ENCODE measurements at regions not wholly inside any gene's neighbourhood (a gene's known extent, or its start where the extent isn't known, plus 50 kb on each side); places are given as distances from the start of the nearest gene placed in this dataset.

DNA sequence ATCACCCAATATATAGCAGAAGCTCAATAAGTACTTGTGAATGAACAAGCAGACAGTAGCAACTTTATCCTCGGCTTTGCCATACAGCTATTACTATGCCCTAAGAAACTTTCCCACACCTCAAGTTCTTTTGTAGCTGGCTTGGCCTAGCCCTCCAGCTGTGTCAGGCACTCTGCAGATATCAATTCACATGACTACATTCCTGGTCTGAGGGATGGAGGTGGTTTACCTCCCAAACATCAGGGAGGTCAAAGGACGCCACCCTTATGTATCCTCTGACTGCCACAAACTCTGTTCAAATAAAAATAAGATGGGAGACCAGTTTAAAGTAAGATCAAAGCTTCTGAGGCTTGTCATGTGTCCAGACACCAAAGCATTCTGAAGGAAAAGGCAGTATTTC, 416.3 kb downstream of the PIK3R1 start:
- H3K9ac ChIP-seq (ENCODE audit: insufficient read length), result no peak overlapping the region
- no peak for DNase-seq (ENCODE audit: low read depth, low spot score)
- no peak overlapping the region for H3K4me3 ChIP-seq
- no peaks in the 10 kb centered on the region for H3K36me3 ChIP-seq (ENCODE audit: insufficient read depth, low read length)
- no peak for TF ChIP-seq FOXP2 (optimal IDR thresholded peaks at IDR 0.05; ENCODE audit: control extremely low read depth, extremely low read length, insufficient read depth)
- TF ChIP-seq EZH2 (IDR thresholded peaks at IDR 0.05), result no peak
- TF ChIP-seq POLR2AphosphoS5 (IDR thresholded peaks at IDR 0.05; ENCODE audit: borderline replicate concordance, low read depth, low read length), result no peak
- H3K27ac ChIP-seq, result no peak overlapping the region
- H3K9me3 ChIP-seq (ENCODE audit: low read depth, low read length), result no peaks in the 10 kb centered on the region

DNA sequence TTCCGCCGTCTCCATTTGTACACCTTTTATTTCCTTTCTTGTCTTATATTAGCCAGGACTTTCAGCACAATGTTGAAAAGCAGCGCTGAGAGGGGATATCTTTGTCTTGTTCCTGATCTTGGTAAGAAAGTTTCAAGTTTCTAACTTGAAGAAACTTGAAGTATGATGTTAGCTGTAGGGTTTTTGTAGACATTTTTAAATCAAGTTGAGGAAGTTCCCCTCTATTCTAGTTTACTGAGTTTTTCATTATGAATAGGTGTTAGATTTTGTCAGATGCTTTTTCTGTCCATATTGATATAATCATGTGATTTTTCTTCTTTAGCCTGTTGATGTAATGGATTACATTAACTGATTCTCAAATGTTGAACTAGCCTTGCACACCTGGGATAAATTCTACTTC, 425.7 kb downstream of the PIK3R1 start:
- no peak overlapping the region for H3K4me3 ChIP-seq
- H3K9ac ChIP-seq (ENCODE audit: insufficient read length), result no peak overlapping the region
- H3K9me3 ChIP-seq (ENCODE audit: low read depth, low read length), result no peaks in the 10 kb centered on the region
- no peak for DNase-seq (ENCODE audit: low read depth, low spot score)
- no peaks in the 10 kb centered on the region for H3K36me3 ChIP-seq (ENCODE audit: insufficient read depth, low read length)
- H3K27ac ChIP-seq, result no peak overlapping the region
- no peak for TF ChIP-seq EZH2 (IDR thresholded peaks at IDR 0.05)
- TF ChIP-seq FOXP2 (optimal IDR thresholded peaks at IDR 0.05; ENCODE audit: control extremely low read depth, extremely low read length, insufficient read depth), result no peak
- TF ChIP-seq POLR2AphosphoS5 (IDR thresholded peaks at IDR 0.05; ENCODE audit: borderline replicate concordance, low read depth, low read length), result no peak

DNA sequence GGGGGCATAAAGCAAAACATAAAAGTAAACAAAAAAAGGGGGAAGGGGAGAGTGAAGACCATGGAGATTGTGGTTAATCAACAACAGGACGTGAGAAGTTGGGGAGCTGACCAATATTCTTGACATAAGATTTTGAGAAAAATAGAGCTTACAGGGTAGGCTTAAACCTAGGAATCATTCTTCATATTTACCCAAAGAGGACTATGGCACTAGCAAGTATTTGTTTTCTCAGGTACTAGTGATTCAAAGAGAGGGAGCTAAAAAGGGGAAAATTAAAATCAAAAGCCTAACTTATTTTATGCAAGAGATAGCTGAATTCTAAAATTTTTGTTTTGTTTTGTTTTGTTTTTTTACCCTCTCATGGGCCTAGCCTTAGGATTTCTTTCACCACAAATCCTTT, 427.5 kb downstream of the PIK3R1 start:
- DNase-seq (ENCODE audit: low read depth, low spot score), result no peak
- TF ChIP-seq POLR2AphosphoS5 (IDR thresholded peaks at IDR 0.05; ENCODE audit: borderline replicate concordance, low read depth, low read length), result no peak
- TF ChIP-seq EZH2 (IDR thresholded peaks at IDR 0.05), result no peak
- TF ChIP-seq FOXP2 (optimal IDR thresholded peaks at IDR 0.05; ENCODE audit: control extremely low read depth, extremely low read length, insufficient read depth), result no peak
- no peak overlapping the region for H3K4me3 ChIP-seq

DNA sequence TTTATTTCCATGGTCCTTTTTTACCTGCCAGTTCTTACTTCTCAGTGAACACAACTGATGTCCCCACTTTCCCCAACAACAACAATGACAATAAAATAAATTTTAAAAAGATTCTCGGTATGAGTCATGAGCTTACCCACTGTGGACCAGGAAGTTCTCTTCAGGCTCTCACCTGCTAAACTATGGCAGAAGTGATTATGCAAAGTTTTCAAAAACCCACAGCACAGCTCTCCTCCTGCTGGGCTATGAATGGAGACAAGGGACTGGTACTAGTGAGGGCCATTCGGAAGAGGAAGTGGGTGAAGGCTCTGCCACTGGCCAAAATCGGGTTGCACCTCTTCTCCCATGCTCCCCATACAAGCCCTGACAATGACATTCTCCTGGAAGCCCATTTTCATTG, 429.4 kb downstream of the PIK3R1 start:
- TF ChIP-seq FOXP2 (optimal IDR thresholded peaks at IDR 0.05; ENCODE audit: control extremely low read depth, extremely low read length, insufficient read depth) (no peak), POLR2AphosphoS5 (IDR thresholded peaks at IDR 0.05; ENCODE audit: borderline replicate concordance, low read depth, low read length) (no peak), EZH2 (IDR thresholded peaks at IDR 0.05) (no peak)
- no peak for DNase-seq (ENCODE audit: low read depth, low spot score)
- no peaks in the 10 kb centered on the region for H3K36me3 ChIP-seq (ENCODE audit: insufficient read depth, low read length)
- H3K27ac ChIP-seq, result no peak overlapping the region
- H3K9ac ChIP-seq (ENCODE audit: insufficient read length), result no peak overlapping the region
- no peak overlapping the region for H3K4me3 ChIP-seq
- no peaks in the 10 kb centered on the region for H3K9me3 ChIP-seq (ENCODE audit: low read depth, low read length)

More for the DNA sequence above, 427.5 kb downstream of the PIK3R1 start:
- Histone ChIP-seq H3K36me3 (ENCODE audit: insufficient read depth, low read length) (no peaks in the 10 kb centered on the region), H3K27ac (no peak overlapping the region), H3K9ac (ENCODE audit: insufficient read length) (no peak overlapping the region), H3K9me3 (ENCODE audit: low read depth, low read length) (no peaks in the 10 kb centered on the region)

DNA sequence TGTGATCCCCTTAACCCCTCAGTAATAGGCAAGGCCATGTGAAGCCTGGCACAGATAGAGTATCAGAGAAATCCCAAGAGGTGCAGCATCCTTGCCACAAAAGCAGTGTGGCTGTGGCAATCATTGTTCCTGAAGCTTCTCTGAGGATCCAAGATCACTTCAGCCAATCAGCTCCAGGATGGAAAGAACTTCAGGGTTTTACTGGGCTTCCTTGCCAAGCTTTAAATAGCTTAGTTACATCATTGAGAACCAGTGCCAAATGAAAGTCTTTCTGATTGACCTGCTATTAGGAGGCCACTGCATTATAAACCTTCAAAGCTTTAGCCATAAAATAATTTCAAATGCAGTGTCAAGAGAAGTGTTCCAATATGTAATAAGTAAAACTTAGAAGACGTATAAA, 430.6 kb downstream of the PIK3R1 start:
- Histone ChIP-seq H3K36me3 (ENCODE audit: insufficient read depth, low read length) (no peaks in the 10 kb centered on the region), H3K9ac (ENCODE audit: insufficient read length) (no peak overlapping the region), H3K9me3 (ENCODE audit: low read depth, low read length) (no peaks in the 10 kb centered on the region), H3K27ac (no peak overlapping the region), H3K4me3 (no peak overlapping the region)
- TF ChIP-seq FOXP2 (optimal IDR thresholded peaks at IDR 0.05; ENCODE audit: control extremely low read depth, extremely low read length, insufficient read depth) (no peak), POLR2AphosphoS5 (IDR thresholded peaks at IDR 0.05; ENCODE audit: borderline replicate concordance, low read depth, low read length) (no peak), EZH2 (IDR thresholded peaks at IDR 0.05) (no peak)
- no peak for DNase-seq (ENCODE audit: low read depth, low spot score)

GRCh38 chr5:68647743-68648142, 432.2 kb downstream of the PIK3R1 start:
- H3K9ac ChIP-seq (ENCODE audit: insufficient read length), result no peak overlapping the region
- no peak overlapping the region for H3K4me3 ChIP-seq
- TF ChIP-seq FOXP2 (optimal IDR thresholded peaks at IDR 0.05; ENCODE audit: control extremely low read depth, extremely low read length, insufficient read depth) (no peak), EZH2 (IDR thresholded peaks at IDR 0.05) (no peak), POLR2AphosphoS5 (IDR thresholded peaks at IDR 0.05; ENCODE audit: borderline replicate concordance, low read depth, low read length) (no peak)
- no peaks in the 10 kb centered on the region for H3K9me3 ChIP-seq (ENCODE audit: low read depth, low read length)
- no peak for DNase-seq (ENCODE audit: low read depth, low spot score)
- H3K36me3 ChIP-seq (ENCODE audit: insufficient read depth, low read length), result no peaks in the 10 kb centered on the region
- no peak overlapping the region for H3K27ac ChIP-seq

DNA sequence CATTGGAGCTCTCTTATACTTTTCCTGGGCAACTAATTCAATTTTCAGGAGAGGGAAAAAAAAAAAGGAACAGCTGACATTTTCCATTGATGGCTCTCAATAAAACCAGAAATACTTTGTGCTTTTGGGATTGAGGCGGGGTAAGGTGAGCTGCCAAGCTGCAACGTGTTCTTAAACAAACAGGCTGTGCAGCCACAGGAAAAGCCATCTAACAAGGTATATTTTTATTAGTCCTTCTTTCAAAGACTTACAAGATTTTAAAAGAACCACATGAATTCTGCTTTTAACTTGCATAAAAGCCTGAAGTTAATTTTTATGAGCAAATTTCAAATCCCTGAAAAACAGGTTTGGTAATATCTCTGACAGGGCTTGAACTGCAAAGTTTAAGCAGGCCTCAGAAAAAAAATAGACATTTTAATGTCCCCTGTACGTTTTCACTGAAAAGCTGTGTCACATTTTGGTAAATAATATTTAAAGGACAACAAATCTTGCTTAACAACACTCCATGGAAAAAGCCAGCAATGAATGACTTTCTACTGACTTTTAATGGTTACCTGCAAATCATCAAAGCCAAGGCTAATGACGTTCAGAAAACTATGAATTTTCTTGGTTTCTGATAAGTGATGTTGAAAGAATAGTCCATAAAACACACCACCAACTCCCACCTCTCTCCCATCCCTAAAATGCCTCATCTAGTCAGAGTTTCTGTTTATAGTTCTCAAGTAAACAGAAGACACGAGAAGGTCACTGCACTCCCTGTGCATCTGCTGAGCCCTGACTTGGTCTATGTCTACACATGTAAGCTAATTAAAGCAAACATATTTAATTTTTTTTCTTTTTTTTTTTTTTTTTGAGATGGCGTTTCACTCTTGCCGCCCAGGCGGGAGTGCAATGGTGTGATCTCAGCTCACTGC, 433.6 kb downstream of the PIK3R1 start:
- no peak overlapping the region for H3K27ac ChIP-seq
- DNase-seq (ENCODE audit: low read depth, low spot score), result no peak
- H3K4me3 ChIP-seq, result no peak overlapping the region
- no peak for TF ChIP-seq FOXP2 (optimal IDR thresholded peaks at IDR 0.05; ENCODE audit: control extremely low read depth, extremely low read length, insufficient read depth)
- TF ChIP-seq EZH2 (IDR thresholded peaks at IDR 0.05), result no peak
- no peak for TF ChIP-seq POLR2AphosphoS5 (IDR thresholded peaks at IDR 0.05; ENCODE audit: borderline replicate concordance, low read depth, low read length)
- no peaks in the 10 kb centered on the region for H3K9me3 ChIP-seq (ENCODE audit: low read depth, low read length)
- H3K9ac ChIP-seq (ENCODE audit: insufficient read length), result no peak overlapping the region
- no peaks in the 10 kb centered on the region for H3K36me3 ChIP-seq (ENCODE audit: insufficient read depth, low read length)

GRCh38 chr5:68652534-68652965, 437.0 kb downstream of the PIK3R1 start:
- Histone ChIP-seq H3K36me3 (ENCODE audit: insufficient read depth, low read length) (no peaks in the 10 kb centered on the region), H3K27ac (no peak overlapping the region), H3K9ac (ENCODE audit: insufficient read length) (no peak overlapping the region), H3K9me3 (ENCODE audit: low read depth, low read length) (no peaks in the 10 kb centered on the region), H3K4me3 (no peak overlapping the region)
- TF ChIP-seq POLR2AphosphoS5 (IDR thresholded peaks at IDR 0.05; ENCODE audit: borderline replicate concordance, low read depth, low read length) (no peak), EZH2 (IDR thresholded peaks at IDR 0.05) (no peak), FOXP2 (optimal IDR thresholded peaks at IDR 0.05; ENCODE audit: control extremely low read depth, extremely low read length, insufficient read depth) (no peak)
- DNase-seq (ENCODE audit: low read depth, low spot score), result no peak
